ENCODE measurements at regions not wholly inside any gene's neighbourhood (a gene's known extent, or its start where the extent isn't known, plus 50 kb on each side); places are given as distances from the start of the nearest gene placed in this dataset.

DNA sequence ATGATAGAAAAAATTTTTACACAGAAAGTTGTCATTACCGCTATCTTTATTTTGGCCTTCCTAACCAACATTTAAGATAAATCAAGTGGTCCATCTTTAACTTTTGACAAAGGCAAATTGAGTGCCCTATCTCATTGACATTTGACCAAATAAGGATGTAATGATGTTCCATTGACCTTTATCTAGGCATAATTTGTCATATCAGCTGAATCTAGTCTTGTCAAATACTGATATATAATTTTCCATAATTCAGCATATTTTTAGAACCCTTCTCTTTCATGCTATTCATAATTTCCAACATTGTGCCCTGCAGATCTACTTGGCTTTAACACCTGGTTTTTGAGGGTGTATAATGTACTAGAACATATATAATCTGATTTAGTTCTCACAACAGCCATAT lies 63.8 kb downstream of the XCL1 start:
- TF ChIP-seq, protein P1, sequence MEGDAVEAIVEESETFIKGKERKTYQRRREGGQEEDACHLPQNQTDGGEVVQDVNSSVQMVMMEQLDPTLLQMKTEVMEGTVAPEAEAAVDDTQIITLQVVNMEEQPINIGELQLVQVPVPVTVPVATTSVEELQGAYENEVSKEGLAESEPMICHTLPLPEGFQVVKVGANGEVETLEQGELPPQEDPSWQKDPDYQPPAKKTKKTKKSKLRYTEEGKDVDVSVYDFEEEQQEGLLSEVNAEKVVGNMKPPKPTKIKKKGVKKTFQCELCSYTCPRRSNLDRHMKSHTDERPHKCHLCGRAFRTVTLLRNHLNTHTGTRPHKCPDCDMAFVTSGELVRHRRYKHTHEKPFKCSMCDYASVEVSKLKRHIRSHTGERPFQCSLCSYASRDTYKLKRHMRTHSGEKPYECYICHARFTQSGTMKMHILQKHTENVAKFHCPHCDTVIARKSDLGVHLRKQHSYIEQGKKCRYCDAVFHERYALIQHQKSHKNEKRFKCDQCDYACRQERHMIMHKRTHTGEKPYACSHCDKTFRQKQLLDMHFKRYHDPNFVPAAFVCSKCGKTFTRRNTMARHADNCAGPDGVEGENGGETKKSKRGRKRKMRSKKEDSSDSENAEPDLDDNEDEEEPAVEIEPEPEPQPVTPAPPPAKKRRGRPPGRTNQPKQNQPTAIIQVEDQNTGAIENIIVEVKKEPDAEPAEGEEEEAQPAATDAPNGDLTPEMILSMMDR (IDR thresholded peaks at IDR 0.05; ENCODE audit: low read depth, low read length, poor library complexity, severe bottlenecking) = no peak
- TF ChIP-seq EZH2phosphoT487 (IDR thresholded peaks at IDR 0.05; ENCODE audit: borderline replicate concordance, low read length) = no peak
